MM.1S (cell line): ENCODE measurements at regions not wholly inside any gene's neighbourhood (a gene's known extent, or its start where the extent isn't known, plus 50 kb on each side); places are given as distances from the start of the nearest gene placed in this dataset.
"Not testable (repeated sequence)": the region's sequence is repeated elsewhere in the genome, so short reads cannot be mapped to it uniquely, and the experiment has no call there.

Experiments used
- DNase-seq: peaks from one replicate; pipeline ENCODE4 v3.0.0-alpha.2; 2015
- H2AFZ ChIP-seq: fragments of 300-600 bp; sonication (generic); 2 replicates; pipeline ENCODE4 v1.6.0; 2016; ENCODE audit warnings: antibody characterized with exemption, low read length
- H3F3A ChIP-seq: fragments of 300-600 bp; sonication (generic); 2 replicates; pipeline ENCODE4 v1.6.1; 2016; ENCODE audit warnings: mild to moderate bottlenecking, antibody characterized with exemption, low read length, moderate library complexity, mixed read lengths; ENCODE audit not compliant: insufficient read depth
- H3K27ac ChIP-seq: fragments of 300-600 bp; sonication (generic); 2 replicates; pipeline ENCODE4 v1.5.1; 2016; ENCODE audit warnings: mild to moderate bottlenecking, low read length
- H3K27me3 ChIP-seq: fragments of 300-600 bp; sonication (generic); replicated peaks from 2 replicates; pipeline ENCODE4 v1.6.0; 2016; ENCODE audit warnings: low read length; ENCODE audit not compliant: insufficient read depth
- H3K36me3 ChIP-seq: fragments of 300-600 bp; sonication (generic); replicated peaks from 2 replicates; pipeline ENCODE4 v1.6.1; 2016; ENCODE audit warnings: mild to moderate bottlenecking, low read length, mixed read lengths; ENCODE audit not compliant: insufficient read depth
- H3K4me1 ChIP-seq: fragments of 300-600 bp; sonication (generic); 2 replicates; pipeline ENCODE4 v1.6.1; 2016; ENCODE audit warnings: low read length, mixed read lengths
- H3K4me2 ChIP-seq: fragments of 300-600 bp; sonication (generic); 2 replicates; pipeline ENCODE4 v1.6.0; 2016; ENCODE audit warnings: low read depth, low read length
- H3K4me3 ChIP-seq: fragments of 300-600 bp; sonication (generic); 2 replicates; pipeline ENCODE4 v1.5.1; 2016; ENCODE audit warnings: low read length, mixed read lengths
- H3K79me2 ChIP-seq: fragments of 300-600 bp; sonication (generic); 2 replicates; pipeline ENCODE4 v1.6.1; 2016; ENCODE audit warnings: mixed run types, low read length, mixed read lengths
- H3K9ac ChIP-seq: fragments of 300-600 bp; sonication (generic); 2 replicates; pipeline ENCODE4 v1.6.1; 2016; ENCODE audit warnings: low read length, mixed read lengths
- H3K9me2 ChIP-seq: fragments of 300-600 bp; sonication (generic); replicated peaks from 2 replicates; pipeline ENCODE4 v1.6.1; 2016; ENCODE audit warnings: mild to moderate bottlenecking, low read length, mixed read lengths; ENCODE audit not compliant: insufficient read depth
- H3K9me3 ChIP-seq: fragments of 300-600 bp; sonication (generic); replicated peaks from 2 replicates; pipeline ENCODE4 v1.6.1; 2016; ENCODE audit warnings: mild to moderate bottlenecking, low read length, mixed read lengths; ENCODE audit not compliant: insufficient read depth
- H4K20me1 ChIP-seq: fragments of 300-600 bp; sonication (generic); 2 replicates; pipeline ENCODE4 v1.6.1; 2016; ENCODE audit warnings: mild to moderate bottlenecking, low read length, moderate library complexity, mixed read lengths; ENCODE audit not compliant: insufficient read depth
- CTCF ChIP-seq: fragments of 300-600 bp; sonication (generic); IDR thresholded peaks from 2 replicates; pipeline ENCODE4 v1.5.1; 2016; ENCODE audit warnings: antibody characterized with exemption, low read length, mixed read lengths
- EZH2 ChIP-seq: fragments of 300-600 bp; sonication (generic); optimal IDR thresholded peaks from 2 replicates; pipeline ENCODE3; 2017; ENCODE audit warnings: low read depth, mild to moderate bottlenecking, antibody characterized with exemption, low read length, mixed read lengths
- EZH2phosphoT487 ChIP-seq: fragments of 300-600 bp; sonication (generic); IDR thresholded peaks from 2 replicates; pipeline ENCODE4 v1.6.1; 2018; ENCODE audit warnings: antibody characterized with exemption, low read length

DNA sequence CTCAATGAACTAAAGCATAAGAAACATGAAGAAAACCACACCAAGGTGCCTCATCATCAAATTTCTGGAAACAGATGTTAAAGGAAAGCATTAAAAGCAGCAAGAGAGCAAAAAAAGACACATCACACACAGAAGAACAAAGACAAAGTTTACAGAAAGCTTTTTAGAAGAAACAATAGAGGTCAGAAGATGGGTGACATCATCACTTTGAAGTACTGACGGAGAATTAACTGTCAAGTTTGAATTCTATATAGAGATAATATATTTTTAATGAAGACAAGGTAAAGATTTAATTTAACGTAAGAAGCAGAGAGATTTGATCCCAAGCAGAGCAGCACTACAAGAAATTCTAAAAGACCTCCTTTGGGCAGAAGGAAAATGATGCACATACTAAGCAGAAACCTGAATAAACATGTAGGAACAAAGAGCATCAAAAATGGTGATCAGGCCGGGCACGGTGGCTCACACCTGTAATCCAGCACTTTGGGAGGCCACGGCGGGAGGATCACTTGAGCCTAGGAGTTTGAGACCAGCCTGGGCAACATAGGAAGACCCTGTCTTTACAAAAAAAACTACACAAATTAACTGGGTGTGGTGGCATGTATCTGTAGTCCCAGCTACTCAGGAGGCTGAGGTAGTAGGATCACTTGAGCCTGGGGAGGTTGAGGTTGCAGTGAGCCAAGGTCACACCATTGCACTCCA, 63.3 kb upstream of the RTL6 start:
- no peaks in the 10 kb centered on the region for H3K9me3 ChIP-seq
- TF ChIP-seq CTCF (no peak), EZH2phosphoT487 (no peak), EZH2 (no peak)
- DNase-seq, result no peak
- no peaks in the 10 kb centered on the region for H3K4me1 ChIP-seq
- no peak overlapping the region for H3K27ac ChIP-seq
- H2AFZ ChIP-seq, result no peak overlapping the region
- H3K27me3 ChIP-seq, result peaks cover 98% of the 10 kb centered on the region
- no peaks in the 10 kb centered on the region for H3K36me3 ChIP-seq
- H3K4me2 ChIP-seq, result no peak overlapping the region
- no peaks in the 10 kb centered on the region for H3F3A ChIP-seq
- H3K9ac ChIP-seq, result no peak overlapping the region
- no peaks in the 10 kb centered on the region for H3K79me2 ChIP-seq
- H3K9me2 ChIP-seq, result no peaks in the 10 kb centered on the region
- H3K4me3 ChIP-seq, result no peak overlapping the region
- H4K20me1 ChIP-seq, result no peaks in the 10 kb centered on the region

DNA sequence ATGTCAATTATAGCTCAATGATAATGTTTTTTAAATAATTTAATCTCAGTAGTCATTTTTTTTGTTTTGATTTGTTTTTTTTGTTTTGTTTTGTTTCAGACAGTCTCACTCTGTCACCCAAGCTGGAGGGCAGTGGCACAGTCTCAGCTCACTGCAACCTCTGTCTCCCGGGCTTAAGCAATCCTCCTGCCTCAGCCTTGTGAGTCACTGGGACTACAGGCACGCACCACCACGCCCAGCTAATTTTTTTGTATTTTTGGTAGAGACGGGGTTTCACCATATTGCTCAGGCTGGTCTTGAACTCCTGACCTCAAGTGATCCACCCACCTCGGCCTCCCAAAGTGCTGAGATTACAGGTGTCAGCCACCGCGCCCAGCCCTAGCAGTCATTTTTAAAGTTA, 60.6 kb upstream of the RTL6 start:
- H3K4me2 ChIP-seq, H3K4me3 ChIP-seq, H3F3A ChIP-seq, H3K9ac ChIP-seq, H3K4me1 ChIP-seq, H3K9me3 ChIP-seq, DNase-seq, H3K79me2 ChIP-seq, H3K36me3 ChIP-seq, H3K27ac ChIP-seq, H4K20me1 ChIP-seq, H2AFZ ChIP-seq, H3K9me2 ChIP-seq: not testable (repeated sequence)
- peaks cover 97% of the 10 kb centered on the region for H3K27me3 ChIP-seq

- not testable (repeated sequence) for H2AFZ ChIP-seq, H3K9me2 ChIP-seq, H4K20me1 ChIP-seq, DNase-seq, H3K27ac ChIP-seq, H3F3A ChIP-seq, H3K79me2 ChIP-seq, H3K9ac ChIP-seq, H3K9me3 ChIP-seq, H3K4me1 ChIP-seq, H3K4me2 ChIP-seq, H3K36me3 ChIP-seq, H3K4me3 ChIP-seq
- peaks cover 97% of the 10 kb centered on the region for H3K27me3 ChIP-seq
Observed at GRCh38 chr22:44557872-44558271, 59.8 kb upstream of the RTL6 start.

DNA sequence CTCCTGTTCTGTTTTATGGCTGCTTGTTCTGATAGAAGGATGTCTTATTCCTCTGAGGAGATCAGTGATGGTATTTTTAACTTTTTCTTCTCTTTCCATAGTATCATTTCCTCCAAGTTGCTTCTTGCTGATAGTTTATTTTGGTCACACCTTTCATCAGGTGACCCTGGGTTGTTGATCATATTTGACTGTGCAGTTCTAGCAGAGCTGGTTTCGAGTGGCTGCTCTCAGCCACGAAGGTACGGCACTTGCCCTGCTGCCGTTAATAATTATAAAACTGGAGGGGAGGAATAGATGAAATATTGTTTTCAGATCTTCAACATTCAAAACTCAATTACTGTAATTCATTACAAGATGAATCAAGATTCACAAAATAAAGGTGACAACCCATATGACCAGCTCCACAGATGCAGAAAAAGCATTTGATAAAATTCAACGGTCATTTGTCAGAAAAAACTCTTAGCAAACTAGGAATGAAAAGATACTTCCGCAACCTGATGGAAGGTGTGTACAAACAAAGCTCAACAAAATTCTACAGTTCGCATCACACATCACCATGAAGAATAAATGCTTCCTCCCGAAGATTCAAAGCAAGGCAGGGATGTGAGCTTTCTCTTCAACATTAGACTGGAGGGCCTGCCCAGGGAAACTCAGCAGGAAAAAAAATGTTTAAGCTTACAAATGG, 59.2 kb upstream of the RTL6 start:
- Histone ChIP-seq H3F3A (no peaks in the 10 kb centered on the region), H3K27ac (no peak overlapping the region), H3K4me3 (no peak overlapping the region), H3K9me2 (no peaks in the 10 kb centered on the region), H3K79me2 (no peaks in the 10 kb centered on the region), H4K20me1 (no peaks in the 10 kb centered on the region), H3K27me3 (peaks cover 96% of the 10 kb centered on the region), H3K36me3 (no peaks in the 10 kb centered on the region), H3K9me3 (no peaks in the 10 kb centered on the region), H2AFZ (no peak overlapping the region), H3K4me2 (no peak overlapping the region), H3K4me1 (no peaks in the 10 kb centered on the region), H3K9ac (no peak overlapping the region)
- no peak for DNase-seq
- no peak for TF ChIP-seq CTCF
- 0 out of 2 replicates have a peak, but pooled peaks have one; percentile 52 for TF ChIP-seq EZH2phosphoT487
